IPS DF 6.9 (cell line): ENCODE measurements at regions not wholly inside any gene's neighbourhood (a gene's known extent, or its start where the extent isn't known, plus 50 kb on each side); places are given as distances from the start of the nearest gene placed in this dataset.

Experiments
- DNase-seq: peaks from one replicate; pipeline ENCODE4 v3.0.0-alpha.2; 2013; ENCODE audit warnings: low read depth, low spot score
- H3K27ac ChIP-seq: one replicate; pipeline ENCODE4 v1.5.1; 2013; ENCODE audit warnings: low read length, control low read depth
- H3K27me3 ChIP-seq: 2 replicates; pipeline ENCODE4 v1.6.1; 2013; ENCODE audit warnings: mild to moderate bottlenecking, low read length; ENCODE audit not compliant: control insufficient read depth, insufficient read depth
- H3K36me3 ChIP-seq: 2 replicates; pipeline ENCODE4 v1.6.1; 2013; ENCODE audit warnings: low read length; ENCODE audit not compliant: control insufficient read depth, insufficient read depth
- H3K4me1 ChIP-seq: 2 replicates; pipeline ENCODE4 v1.6.1; 2013; ENCODE audit warnings: low read length; ENCODE audit not compliant: control insufficient read depth, insufficient read depth
- H3K4me3 ChIP-seq: 2 replicates; pipeline ENCODE4 v1.5.1; 2013; ENCODE audit warnings: mild to moderate bottlenecking, low read length
- H3K9me3 ChIP-seq: 2 replicates; pipeline ENCODE4 v1.6.1; 2013; ENCODE audit warnings: low read length, inconsistent platforms; ENCODE audit not compliant: control insufficient read depth, insufficient read depth
- WGBS: extraction: QIAGEN DNeasy Blood & Tissue Kit; methylation state at CpG from one replicate; pipeline ENCODE4 v1.1.7; 2013; ENCODE audit warnings: mixed read lengths, missing lambda C conversion rate; ENCODE audit not compliant: insufficient read length, insufficient coverage; 5-methylcytosine and 5-hydroxymethylcytosine counted together

DNA sequence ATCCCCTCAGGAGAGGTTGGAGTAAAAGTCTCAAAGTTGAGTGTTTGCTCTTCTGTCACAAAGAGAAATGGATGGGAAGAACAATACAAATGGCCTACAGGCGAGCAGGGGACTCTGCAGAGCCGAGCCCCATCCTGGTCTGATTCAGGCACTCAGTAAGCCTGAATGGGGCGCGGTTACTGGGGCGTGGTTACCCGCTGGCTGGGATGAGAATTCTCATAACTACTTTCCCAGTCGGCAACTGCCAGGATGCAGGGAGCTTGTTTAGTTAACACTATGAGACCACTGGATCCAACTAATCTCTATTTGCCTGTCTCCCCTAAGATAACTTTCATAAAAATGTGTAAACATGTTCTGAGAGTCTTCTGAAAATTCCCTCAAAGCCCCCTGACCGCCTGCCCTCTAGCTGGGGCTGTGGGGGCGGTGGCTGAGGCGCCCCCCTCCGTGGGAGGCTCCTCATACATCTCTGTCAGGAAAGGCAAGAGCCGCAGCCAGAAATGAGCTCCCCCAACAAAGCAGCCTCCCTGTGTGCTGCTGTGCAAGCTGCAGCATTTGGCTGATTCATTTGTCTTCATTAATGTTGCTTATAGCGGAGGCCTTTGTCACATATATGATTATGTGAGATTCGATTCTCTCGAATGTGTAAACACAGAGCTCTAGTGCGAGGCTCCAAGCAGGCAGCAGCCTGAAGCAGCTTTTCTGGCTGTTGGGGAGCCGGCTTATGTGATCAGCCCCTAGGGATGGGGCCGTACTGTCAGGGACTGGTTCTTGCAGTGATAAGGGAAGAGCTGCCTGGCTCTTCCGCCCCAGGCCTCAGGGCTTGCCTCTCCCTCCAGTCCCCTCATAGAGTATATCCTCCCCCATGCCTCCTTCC lies 126.1 kb upstream of the ARHGAP5 start:
- Histone ChIP-seq H3K36me3 (no peaks in the 10 kb centered on the region), H3K4me1 (0 out of 2 replicates have a peak, but pooled peaks cover 4% of the 10 kb centered on the region), H3K9me3 (no peaks in the 10 kb centered on the region), H3K27ac (no peak overlapping the region), H3K4me3 (no peak overlapping the region), H3K27me3 (no peaks in the 10 kb centered on the region)
- WGBS, result no CpG with 5 or more reads among the region's 19 CpGs
- DNase-seq, result no peak

DNA sequence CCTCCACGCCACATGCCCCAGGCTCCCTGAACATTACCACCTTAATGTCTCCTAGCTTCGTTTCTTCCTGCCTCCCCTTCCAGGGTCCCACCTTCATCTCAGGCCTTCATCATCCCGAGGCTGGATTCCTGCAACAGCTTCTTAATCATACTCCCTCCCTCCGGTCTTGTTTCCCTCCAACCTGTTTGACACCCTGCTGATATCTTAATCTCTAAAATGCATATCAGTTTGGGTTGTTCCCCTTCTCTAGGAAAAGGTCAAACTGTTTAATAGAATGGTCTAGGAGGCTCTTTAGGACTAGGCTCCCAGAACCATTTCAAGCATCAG lies 125.5 kb upstream of the ARHGAP5 start:
- 0 out of 2 replicates have a peak, but pooled peaks cover 4% of the 10 kb centered on the region for H3K4me1 ChIP-seq
- no peaks in the 10 kb centered on the region for H3K27me3 ChIP-seq
- no peak overlapping the region for H3K27ac ChIP-seq
- H3K4me3 ChIP-seq, result no peak overlapping the region
- H3K9me3 ChIP-seq, result no peaks in the 10 kb centered on the region
- no peak for DNase-seq
- no CpG with 5 or more reads among the region's 4 CpGs for WGBS
- no peaks in the 10 kb centered on the region for H3K36me3 ChIP-seq

DNA sequence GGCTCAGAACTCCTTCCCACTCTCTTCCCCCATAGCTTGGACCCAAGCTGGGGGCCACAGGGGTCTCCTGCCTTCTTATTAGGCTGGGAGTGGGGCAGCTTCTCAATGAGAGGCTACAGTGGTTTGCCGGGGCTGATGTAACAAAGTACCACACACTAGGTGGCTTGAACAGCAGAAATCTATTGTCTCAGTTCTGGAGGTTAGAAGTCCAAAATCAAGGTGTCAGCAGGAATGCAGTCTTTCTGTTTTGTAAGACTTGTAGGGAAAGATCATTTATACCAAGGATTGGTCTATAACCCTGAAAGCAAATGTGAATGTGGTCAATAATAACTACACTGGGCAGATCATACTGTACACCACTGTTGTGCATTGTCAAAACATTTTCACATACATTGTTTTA lies 124.5 kb upstream of the ARHGAP5 start:
- no peaks in the 10 kb centered on the region for H3K9me3 ChIP-seq
- no peaks in the 10 kb centered on the region for H3K36me3 ChIP-seq
- H3K4me1 ChIP-seq, result 0 out of 2 replicates have a peak, but pooled peaks cover 4% of the 10 kb centered on the region
- no CpG with 5 or more reads among the region's 1 CpG for WGBS
- no peak for DNase-seq
- H3K4me3 ChIP-seq, result no peak overlapping the region
- no peaks in the 10 kb centered on the region for H3K27me3 ChIP-seq
- no peak overlapping the region for H3K27ac ChIP-seq

DNA sequence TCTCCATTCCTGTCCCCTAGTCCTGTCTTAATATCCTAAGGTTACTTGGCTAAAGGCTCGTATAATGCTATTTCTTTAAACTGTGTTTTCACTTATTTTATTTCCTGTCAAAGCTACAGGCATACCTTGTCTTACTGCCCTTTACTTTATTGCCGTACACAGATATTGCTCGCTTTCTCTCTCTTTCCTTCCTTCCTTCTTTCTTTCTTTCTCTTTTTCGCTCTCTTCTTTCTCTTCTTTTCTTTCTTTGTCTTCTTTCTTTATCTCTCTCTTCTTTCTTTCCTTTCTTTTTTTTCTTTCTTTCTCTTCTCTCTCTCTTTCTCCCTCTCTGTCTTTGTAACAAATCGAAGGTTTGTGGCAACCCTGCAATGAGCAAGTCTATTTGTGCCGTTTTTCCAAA lies 123.9 kb upstream of the ARHGAP5 start:
- no CpG with 5 or more reads among the region's 6 CpGs for WGBS
- no peak overlapping the region for H3K4me3 ChIP-seq
- H3K9me3 ChIP-seq, result no peaks in the 10 kb centered on the region
- H3K27me3 ChIP-seq, result no peaks in the 10 kb centered on the region
- 0 out of 2 replicates have a peak, but pooled peaks cover 4% of the 10 kb centered on the region for H3K4me1 ChIP-seq
- no peak overlapping the region for H3K27ac ChIP-seq
- DNase-seq, result no peak
- H3K36me3 ChIP-seq, result no peaks in the 10 kb centered on the region

DNA sequence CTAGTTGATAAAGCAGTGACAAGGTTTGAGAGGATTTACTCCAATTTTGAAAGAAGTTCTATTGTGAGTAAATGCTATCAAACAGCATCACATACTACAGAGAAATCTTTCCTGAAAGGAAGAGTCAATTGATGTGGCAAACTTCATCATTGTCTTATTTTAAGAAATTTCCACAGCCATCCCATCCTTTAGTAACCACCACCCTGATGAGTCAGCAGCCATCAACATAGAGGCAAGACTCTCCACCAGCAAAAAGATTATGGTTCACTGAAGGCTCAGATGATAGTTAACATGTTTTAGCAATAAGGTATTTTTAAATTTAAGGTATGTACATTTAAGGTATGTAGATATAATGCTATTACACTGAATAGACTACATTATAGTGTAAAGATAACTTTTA lies 122.1 kb upstream of the ARHGAP5 start:
- no peaks in the 10 kb centered on the region for H3K36me3 ChIP-seq
- no peaks in the 10 kb centered on the region for H3K27me3 ChIP-seq
- no peak overlapping the region for H3K4me3 ChIP-seq
- DNase-seq, result no peak
- 0 out of 2 replicates have a peak, but pooled peaks cover 4% of the 10 kb centered on the region for H3K4me1 ChIP-seq
- H3K9me3 ChIP-seq, result no peaks in the 10 kb centered on the region
- H3K27ac ChIP-seq, result no peak overlapping the region

DNA sequence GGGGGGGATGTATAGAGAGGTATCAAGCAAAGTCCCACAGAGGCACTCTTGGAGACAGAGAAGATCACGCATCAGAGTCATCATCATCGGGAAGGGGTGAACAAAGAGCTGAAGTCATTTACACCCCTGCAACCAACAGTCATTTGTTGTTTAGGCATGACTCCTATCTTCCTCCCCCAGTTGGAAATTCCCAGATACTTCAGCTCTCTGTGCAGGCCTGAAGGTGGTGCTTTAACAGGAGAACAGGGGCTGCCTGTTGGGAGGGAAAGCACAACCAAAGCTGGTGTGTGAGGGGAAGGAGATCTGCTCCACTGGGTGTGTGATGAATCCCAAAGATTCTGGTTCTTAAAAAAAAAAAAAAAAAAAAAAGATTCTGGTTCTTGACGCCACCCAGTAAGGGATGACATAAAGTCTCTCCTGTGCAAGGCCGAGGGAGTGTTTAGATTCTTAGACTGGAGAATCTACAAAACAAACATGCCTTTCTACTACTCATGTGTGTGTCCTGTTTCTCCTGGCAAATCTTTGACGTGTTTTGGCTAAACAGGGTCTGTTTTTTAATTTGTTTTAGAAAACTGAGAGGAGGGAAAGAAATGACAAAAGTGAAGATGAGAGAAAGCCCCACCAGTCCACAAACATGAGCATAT lies 121.0 kb upstream of the ARHGAP5 start:
- WGBS, result no CpG with 5 or more reads among the region's 5 CpGs
- DNase-seq, result no peak
- H3K9me3 ChIP-seq, result no peaks in the 10 kb centered on the region
- H3K36me3 ChIP-seq, result no peaks in the 10 kb centered on the region
- no peak overlapping the region for H3K27ac ChIP-seq
- H3K27me3 ChIP-seq, result no peaks in the 10 kb centered on the region
- no peak overlapping the region for H3K4me3 ChIP-seq
- H3K4me1 ChIP-seq, result 0 out of 2 replicates have a peak, but pooled peaks cover 3% of the 10 kb centered on the region

DNA sequence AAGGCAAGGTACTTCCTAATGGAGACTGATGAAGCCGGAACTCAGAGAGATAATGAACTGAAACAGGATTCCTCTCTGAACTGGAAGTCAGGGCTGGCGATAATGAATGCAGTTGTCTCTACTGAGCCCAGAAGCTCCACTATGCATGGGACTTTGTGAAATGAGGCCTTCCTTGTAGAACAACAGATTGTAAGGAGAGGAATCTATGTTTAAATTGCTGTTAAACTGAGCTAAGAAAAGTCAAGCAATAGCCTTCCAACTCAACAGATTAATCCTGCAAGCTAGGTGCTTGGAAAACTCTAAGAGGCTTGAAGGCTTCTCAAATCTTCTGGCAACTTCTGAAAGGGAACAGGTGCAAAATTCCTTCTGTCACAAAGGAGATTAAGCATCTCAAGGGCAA lies 119.5 kb upstream of the ARHGAP5 start:
- H3K4me3 ChIP-seq, result no peak overlapping the region
- DNase-seq, result no peak
- no peaks in the 10 kb centered on the region for H3K9me3 ChIP-seq
- no peak overlapping the region for H3K27ac ChIP-seq
- no peaks in the 10 kb centered on the region for H3K27me3 ChIP-seq
- no CpG with 5 or more reads among the region's 2 CpGs for WGBS
- H3K4me1 ChIP-seq, result no peaks in the 10 kb centered on the region
- no peaks in the 10 kb centered on the region for H3K36me3 ChIP-seq

DNA sequence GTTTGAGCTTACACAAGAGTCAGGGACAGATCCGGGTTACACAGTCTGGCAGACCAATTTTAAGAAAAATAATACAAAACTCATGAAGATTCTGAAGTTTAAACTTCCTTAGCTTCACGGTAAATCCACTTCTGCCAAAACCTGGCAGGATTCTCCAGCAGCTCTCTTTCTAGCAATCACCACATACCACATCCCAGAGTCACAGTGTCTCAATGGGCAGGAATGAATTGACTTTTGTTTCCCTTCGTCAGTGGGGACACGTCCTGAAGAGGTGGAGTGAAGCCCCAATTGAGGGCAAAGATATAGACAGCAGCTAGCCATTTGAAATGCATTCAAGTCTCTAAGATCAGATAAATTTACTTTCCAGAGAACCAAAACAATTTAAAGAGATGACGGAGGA lies 117.1 kb upstream of the ARHGAP5 start:
- H3K4me3 ChIP-seq, result no peak overlapping the region
- no peaks in the 10 kb centered on the region for H3K9me3 ChIP-seq
- no peaks in the 10 kb centered on the region for H3K36me3 ChIP-seq
- no CpG with 5 or more reads among the region's 5 CpGs for WGBS
- no peaks in the 10 kb centered on the region for H3K4me1 ChIP-seq
- no peak for DNase-seq
- no peak overlapping the region for H3K27ac ChIP-seq
- no peaks in the 10 kb centered on the region for H3K27me3 ChIP-seq

DNA sequence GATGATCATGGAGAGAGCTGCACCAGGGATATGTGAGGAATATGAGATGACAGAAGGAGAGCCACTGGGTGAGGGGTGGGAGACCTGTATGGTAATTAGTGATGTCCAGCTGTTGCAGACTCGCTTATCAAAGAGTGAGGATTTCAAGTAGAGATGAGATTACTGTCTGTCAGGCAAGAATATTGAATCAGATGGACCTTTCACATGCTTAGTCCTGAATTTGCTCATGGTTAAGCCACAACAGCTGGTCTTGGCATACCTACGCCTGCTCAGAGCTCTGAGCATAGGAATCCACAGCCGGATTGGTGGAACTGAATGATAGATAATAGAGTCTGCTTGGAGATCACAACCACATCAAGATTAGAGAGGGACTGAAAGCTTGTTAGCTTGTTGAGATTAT lies 115.2 kb upstream of the ARHGAP5 start:
- WGBS, result no CpG with 5 or more reads among the region's 3 CpGs
- Histone ChIP-seq H3K27me3 (no peaks in the 10 kb centered on the region), H3K36me3 (no peaks in the 10 kb centered on the region), H3K4me1 (no peaks in the 10 kb centered on the region), H3K9me3 (no peaks in the 10 kb centered on the region), H3K4me3 (no peak overlapping the region), H3K27ac (no peak overlapping the region)
- no peak for DNase-seq

DNA sequence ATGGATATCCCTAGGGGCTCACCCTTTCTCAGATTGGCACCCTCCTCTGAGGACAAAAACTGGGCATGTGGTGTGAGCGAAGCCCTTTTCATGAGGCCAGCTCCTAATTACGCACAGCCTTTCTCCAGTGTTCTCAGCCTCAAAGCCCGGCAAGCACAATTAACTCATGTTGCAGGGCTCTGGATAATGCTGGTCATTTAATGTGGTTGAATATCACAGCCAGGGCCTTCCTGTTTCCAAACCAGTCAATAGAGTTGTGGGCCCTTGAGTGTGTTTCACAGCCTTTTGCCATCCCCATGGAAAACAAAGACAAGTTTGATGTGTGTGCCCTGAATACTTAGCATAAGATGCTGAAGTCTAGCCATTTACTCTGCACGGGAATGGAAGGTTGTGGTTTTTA lies 114.2 kb upstream of the ARHGAP5 start:
- H3K27me3 ChIP-seq, result no peaks in the 10 kb centered on the region
- WGBS, result no CpG with 5 or more reads among the region's 4 CpGs
- H3K4me3 ChIP-seq, result no peak overlapping the region
- H3K9me3 ChIP-seq, result no peaks in the 10 kb centered on the region
- DNase-seq, result no peak
- no peaks in the 10 kb centered on the region for H3K36me3 ChIP-seq
- H3K4me1 ChIP-seq, result no peaks in the 10 kb centered on the region
- H3K27ac ChIP-seq, result no peak overlapping the region

DNA sequence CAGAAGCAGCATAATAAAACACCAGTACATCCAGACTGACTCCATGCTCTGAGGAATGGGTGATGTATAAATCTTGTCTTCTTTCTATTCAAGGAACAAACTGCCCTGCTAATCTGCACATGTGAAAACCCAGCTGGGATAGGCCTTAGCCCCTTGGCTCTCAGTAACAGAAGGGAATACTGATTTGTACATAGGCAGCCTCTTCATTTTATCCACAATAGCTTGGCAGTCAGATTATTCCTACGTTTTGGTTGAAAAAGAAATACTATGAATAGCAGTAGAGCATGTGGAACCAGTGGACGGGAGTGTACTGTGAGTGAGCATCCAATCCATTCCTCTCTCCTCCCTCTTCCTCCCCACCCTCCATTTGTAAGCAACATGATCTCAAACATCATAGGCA lies 113.5 kb upstream of the ARHGAP5 start:
- no peaks in the 10 kb centered on the region for H3K27me3 ChIP-seq
- H3K36me3 ChIP-seq, result no peaks in the 10 kb centered on the region
- H3K4me3 ChIP-seq, result no peak overlapping the region
- no peak overlapping the region for H3K27ac ChIP-seq
- H3K4me1 ChIP-seq, result no peaks in the 10 kb centered on the region
- no peaks in the 10 kb centered on the region for H3K9me3 ChIP-seq
- no peak for DNase-seq
- WGBS, result no CpG with 5 or more reads among the region's 2 CpGs
